Stimulated activated naive CD8-positive, alpha-beta T cell treated with anti-CD3 and anti-CD28 coated beads, Interleukin-15, amount 100 ng/mL, for 72 hours (primary cell): ENCODE measurements at regions not wholly inside any gene's neighbourhood (a gene's known extent, or its start where the extent isn't known, plus 50 kb on each side); places are given as distances from the start of the nearest gene placed in this dataset.

Experiments
- ATAC-seq: fragments of 150-1000 bp; cut with Tn5 transposase; 2 replicates; pipeline ENCODE4 v1.10.0; 2021; ENCODE audit warnings: mild to moderate bottlenecking, moderate library complexity
- DNase-seq, 2 donors: peaks; one replicate each; pipeline ENCODE4 v3.0.0; 2021 to 2022
- H3K27ac Mint-ChIP-seq, 2 donors: one replicate each; pipeline ENCODE4 v1.8.0; 2022; ENCODE audit warnings: mild to moderate bottlenecking in 2 of 2, mixed read lengths in 2 of 2, moderate library complexity in 2 of 2
- H3K27me3 Mint-ChIP-seq: one replicate; pipeline ENCODE4 v1.8.0; 2022; ENCODE audit warnings: mixed read lengths
- H3K4me1 Mint-ChIP-seq: one replicate; pipeline ENCODE4 v1.8.0; 2022; ENCODE audit warnings: mild to moderate bottlenecking, mixed read lengths
- H3K4me3 Mint-ChIP-seq, 2 donors: one replicate each; pipeline ENCODE4 v1.8.0; 2022; ENCODE audit warnings: mild to moderate bottlenecking in 2 of 2, mixed read lengths in 2 of 2, moderate library complexity in 1 of 2
- H3K9me3 Mint-ChIP-seq, 2 donors: one replicate each; pipeline ENCODE4 v1.8.0; 2022; ENCODE audit warnings: mixed read lengths in 2 of 2

DNA sequence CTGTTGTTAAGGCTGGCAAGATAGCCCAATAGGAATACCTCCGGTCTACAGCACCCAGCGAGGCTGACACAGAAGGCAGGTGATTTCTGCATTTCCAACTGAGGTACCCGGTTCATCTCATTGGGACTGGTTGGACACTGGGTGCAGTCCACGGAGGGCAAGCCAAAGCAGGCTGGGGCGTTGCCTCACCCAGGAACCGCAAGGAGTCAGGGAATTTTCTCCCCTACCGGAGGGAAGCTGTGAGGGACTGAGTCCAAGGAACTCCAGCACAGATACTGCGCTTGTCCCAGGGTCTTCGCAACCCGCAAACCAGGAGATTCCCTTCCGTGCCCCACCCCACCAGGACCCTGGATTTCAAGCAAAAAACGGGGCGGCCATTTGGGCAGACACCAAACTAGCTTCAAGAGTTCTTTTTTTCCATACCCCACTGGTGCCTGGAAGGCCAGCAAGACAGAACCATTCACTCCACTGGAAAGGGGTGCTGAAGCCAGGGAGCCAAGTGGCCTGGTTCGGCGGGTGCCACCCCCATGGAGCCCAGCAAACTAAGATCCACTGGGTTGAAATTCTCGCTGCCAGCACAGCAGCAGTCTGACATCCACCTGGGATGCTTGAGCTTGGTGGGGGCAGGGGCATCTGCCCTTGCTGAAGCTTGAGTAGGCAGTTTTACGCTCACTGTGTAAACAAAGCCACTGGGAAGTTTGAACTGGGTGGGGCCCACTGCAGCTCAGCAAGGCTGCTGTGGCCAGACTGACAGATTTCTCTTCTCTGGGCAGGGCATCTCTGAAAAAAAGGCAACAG is 647.2 kb downstream of the BNC2 start:
- DNase-seq, result no peak
- no peak overlapping the region for H3K4me3 Mint-ChIP-seq
- H3K4me1 Mint-ChIP-seq, result peaks cover 16% of the 10 kb centered on the region
- H3K9me3 Mint-ChIP-seq, result peaks cover 0 to 4% of the 10 kb centered on the region in 2 donors
- H3K27me3 Mint-ChIP-seq, result peaks cover 17% of the 10 kb centered on the region
- ATAC-seq, result no peak
- no peak overlapping the region for H3K27ac Mint-ChIP-seq

DNA sequence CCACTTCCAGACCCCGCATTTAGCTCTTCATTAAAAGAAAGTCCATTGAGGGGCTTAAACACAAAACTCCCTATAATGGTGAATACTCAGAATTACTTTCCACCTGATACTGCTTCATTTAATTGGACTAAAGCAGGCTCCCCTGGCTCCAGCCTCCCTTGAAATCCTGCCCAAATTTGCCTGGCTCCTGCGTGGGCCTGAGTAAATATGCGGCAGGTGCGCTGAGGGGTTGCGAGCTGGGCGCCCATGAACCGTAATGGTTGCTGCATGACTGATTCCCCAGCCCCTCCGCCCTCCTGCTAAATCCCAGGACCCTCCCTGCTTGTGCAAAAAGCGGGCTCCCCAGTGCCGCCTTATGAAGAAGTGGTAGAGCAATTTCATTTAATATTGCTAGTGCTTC is 639.7 kb downstream of the BNC2 start:
- H3K9me3 Mint-ChIP-seq, result peaks cover 6 to 23% of the 10 kb centered on the region in 2 donors
- DNase-seq (no peak), ATAC-seq (no peak)
- H3K27ac Mint-ChIP-seq, result no peak overlapping the region
- no peak overlapping the region for H3K4me3 Mint-ChIP-seq
- H3K4me1 Mint-ChIP-seq, result no peaks in the 10 kb centered on the region
- H3K27me3 Mint-ChIP-seq, result no peaks in the 10 kb centered on the region

DNA sequence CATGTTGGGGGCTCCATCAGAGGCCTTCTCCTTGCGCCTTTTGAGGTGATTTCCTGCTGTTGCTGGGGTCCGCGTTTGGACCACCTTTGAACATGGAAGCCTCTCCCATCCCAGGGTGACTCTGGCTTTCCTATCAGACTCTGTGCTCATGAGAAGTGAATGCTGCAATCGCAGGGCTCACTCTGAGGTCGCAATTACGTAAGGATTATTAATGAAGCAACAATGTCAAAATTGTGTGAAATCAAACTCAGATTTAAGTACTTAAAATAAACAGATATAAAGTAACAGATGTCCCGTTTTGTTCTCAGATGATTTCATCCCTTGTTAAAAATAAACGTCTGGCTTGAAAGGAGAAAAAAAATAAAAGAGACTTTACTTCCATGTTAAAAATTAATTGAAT is 634.2 kb downstream of the BNC2 start:
- Mint-ChIP-seq H3K9me3 (peaks cover 9 to 25% of the 10 kb centered on the region in 2 donors), H3K27me3 (no peaks in the 10 kb centered on the region), H3K4me3 (no peak overlapping the region), H3K27ac (no peak overlapping the region), H3K4me1 (no peaks in the 10 kb centered on the region)
- ATAC-seq (no peak), DNase-seq (no peak)

DNA sequence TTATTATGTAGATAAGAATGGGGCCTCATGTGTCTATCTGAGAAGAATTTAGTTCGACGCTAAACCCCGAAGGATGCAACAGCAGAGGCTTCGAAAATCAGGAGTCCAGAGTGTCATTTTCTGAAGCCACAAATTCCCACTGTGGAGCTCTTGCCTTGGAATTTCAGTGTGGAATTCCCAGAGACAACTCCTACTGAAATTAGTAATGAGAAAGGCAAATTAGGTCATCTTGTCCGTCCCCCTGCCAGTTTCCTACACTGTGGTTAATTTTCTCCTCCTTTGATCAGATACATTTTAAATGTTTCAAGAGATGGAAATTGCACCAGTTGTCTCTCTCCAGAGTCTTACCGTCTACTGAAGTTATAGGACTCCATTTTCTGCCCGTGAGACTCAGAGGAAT is 633.6 kb downstream of the BNC2 start:
- Mint-ChIP-seq H3K9me3 (peaks cover 9 to 25% of the 10 kb centered on the region in 2 donors), H3K4me3 (no peak overlapping the region), H3K27ac (no peak overlapping the region), H3K27me3 (no peaks in the 10 kb centered on the region), H3K4me1 (no peaks in the 10 kb centered on the region)
- ATAC-seq (no peak), DNase-seq (no peak)

DNA sequence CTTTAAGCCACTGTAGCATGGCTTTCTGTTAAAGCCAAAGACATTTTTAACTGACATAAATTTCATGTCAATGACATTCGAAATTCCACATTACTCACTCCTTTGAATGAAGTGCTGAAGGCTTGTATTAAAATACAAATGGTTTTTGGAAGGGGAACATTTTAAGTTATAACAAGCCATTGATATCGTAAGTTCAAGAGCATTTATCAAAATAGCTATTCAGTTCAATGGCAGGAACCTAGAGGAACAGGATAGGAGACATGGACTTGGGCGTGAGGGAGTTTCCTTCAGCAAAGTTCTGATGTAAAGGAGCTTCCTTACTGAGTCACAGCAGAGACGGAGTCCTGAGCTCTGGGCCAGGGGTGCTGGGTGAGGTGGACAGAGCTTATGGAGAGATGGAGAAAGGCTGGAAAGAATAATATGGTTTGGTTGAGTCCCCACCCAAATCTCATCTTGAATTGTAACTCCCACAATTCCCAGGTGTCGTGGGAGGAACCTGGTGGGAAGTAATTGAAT is 631.8 kb downstream of the BNC2 start:
- ATAC-seq (no peak), DNase-seq (no peak)
- Mint-ChIP-seq H3K27me3 (no peaks in the 10 kb centered on the region), H3K27ac (no peak overlapping the region), H3K9me3 (peaks cover 9 to 14% of the 10 kb centered on the region in 2 donors), H3K4me3 (no peak overlapping the region), H3K4me1 (no peaks in the 10 kb centered on the region)

DNA sequence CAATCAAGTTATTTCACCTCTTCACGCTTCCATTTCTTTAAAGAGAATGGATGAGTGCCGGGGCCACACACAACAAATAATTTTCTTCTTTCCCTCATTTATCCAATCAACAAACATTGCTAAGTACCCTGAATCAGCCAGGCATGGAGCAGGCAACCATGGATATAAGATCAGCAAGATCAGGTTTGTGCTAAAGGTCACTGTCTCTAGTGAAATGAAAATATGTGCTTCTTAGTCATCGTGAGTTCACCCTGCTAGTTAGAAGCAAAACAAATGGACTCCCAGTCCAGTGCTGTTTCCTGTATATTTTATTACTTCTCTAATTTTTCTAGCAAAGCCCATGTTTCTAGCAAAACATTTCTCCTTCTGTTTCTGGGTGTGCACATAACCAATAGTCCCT is 629.2 kb downstream of the BNC2 start:
- no peak overlapping the region for H3K27ac Mint-ChIP-seq
- no peak for DNase-seq
- no peaks in the 10 kb centered on the region for H3K9me3 Mint-ChIP-seq
- no peak for ATAC-seq
- no peak overlapping the region for H3K4me3 Mint-ChIP-seq
- no peaks in the 10 kb centered on the region for H3K27me3 Mint-ChIP-seq
- H3K4me1 Mint-ChIP-seq, result no peaks in the 10 kb centered on the region

DNA sequence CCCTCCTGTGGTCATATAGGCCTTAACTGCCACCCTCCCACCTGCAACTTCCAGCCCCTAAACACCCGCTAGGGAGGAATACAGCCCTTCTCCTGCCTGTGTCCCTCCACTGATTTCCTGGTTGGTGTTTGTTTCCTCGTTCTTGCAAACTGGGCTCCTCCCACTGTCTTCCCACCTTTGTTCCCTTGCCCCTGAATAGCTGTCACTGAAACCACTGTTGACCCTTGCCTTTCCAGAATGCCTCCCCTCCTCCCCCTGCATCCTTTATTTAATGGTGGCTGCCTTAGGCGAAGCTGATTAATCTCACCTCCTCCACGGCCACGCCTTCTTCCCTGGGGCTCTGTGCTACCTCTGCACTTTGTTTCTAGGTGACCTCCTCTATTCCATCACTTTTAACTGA is 626.7 kb downstream of the BNC2 start:
- no peaks in the 10 kb centered on the region for H3K27me3 Mint-ChIP-seq
- no peak overlapping the region for H3K4me3 Mint-ChIP-seq
- H3K9me3 Mint-ChIP-seq, result no peaks in the 10 kb centered on the region
- DNase-seq (no peak), ATAC-seq (no peak)
- H3K4me1 Mint-ChIP-seq, result no peaks in the 10 kb centered on the region
- peak overlapping the region in 1 of 2 donors; percentile 43 for H3K27ac Mint-ChIP-seq

DNA sequence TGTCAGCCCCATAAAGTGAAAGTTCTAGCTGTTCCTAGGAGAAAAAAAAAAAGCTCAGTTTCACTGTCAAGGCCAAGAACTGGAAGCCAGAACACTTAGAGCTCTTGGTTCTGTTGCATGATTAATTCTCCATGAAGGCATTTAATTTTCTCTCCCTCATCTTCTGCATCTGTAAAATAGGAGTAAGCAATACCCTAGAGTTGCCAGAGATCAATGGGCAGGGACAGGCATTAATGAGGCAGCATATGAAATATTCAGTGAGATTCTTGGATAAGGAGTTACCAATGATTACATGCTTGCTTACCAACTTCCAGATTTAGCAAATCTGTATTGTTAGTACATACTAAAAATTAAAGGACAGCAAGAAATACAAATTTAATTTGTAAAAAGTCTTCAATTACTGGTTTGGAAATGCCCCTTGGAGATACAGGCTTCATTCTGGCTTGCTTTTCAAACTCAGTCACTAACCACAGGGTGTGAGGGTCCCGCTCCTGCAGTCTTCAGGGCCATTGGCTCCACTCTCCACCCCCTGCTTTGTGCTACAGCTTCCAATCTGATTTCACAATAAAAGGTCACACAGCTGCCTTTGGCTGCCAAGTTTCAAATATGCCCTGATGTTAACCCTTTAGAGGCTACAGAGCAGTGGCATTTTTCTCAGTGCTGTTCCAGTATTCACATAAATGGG is 624.6 kb downstream of the BNC2 start:
- no peak for ATAC-seq

DNA sequence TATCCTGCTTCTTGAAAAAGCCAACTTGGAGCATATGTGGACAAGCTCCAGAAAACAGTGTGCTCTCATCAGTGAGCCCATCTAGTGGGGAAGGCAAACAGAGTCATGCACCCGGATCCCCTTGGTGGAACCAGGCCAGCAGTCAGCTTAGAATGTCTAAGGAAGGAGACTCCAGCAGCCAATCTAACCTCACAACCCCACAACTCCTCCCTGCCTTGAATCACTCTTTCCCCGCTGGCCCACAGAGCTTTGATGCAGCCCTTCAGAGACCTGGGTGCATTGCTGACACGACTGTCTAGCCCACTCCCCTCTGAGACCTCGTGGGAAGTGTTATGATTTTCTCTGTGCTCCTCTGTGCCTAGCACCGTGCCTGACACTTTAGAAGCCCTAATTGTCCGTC is 623.7 kb downstream of the BNC2 start:
- ATAC-seq, result no peak
- H3K4me3 Mint-ChIP-seq, result no peak overlapping the region
- no peak overlapping the region for H3K27ac Mint-ChIP-seq

More for the DNA sequence above, 624.6 kb downstream of the BNC2 start:
- H3K27ac Mint-ChIP-seq, result no peak overlapping the region
- no peaks in the 10 kb centered on the region for H3K27me3 Mint-ChIP-seq
- H3K9me3 Mint-ChIP-seq, result no peaks in the 10 kb centered on the region
- no peaks in the 10 kb centered on the region for H3K4me1 Mint-ChIP-seq
- DNase-seq, result no peak
- H3K4me3 Mint-ChIP-seq, result no peak overlapping the region

DNA sequence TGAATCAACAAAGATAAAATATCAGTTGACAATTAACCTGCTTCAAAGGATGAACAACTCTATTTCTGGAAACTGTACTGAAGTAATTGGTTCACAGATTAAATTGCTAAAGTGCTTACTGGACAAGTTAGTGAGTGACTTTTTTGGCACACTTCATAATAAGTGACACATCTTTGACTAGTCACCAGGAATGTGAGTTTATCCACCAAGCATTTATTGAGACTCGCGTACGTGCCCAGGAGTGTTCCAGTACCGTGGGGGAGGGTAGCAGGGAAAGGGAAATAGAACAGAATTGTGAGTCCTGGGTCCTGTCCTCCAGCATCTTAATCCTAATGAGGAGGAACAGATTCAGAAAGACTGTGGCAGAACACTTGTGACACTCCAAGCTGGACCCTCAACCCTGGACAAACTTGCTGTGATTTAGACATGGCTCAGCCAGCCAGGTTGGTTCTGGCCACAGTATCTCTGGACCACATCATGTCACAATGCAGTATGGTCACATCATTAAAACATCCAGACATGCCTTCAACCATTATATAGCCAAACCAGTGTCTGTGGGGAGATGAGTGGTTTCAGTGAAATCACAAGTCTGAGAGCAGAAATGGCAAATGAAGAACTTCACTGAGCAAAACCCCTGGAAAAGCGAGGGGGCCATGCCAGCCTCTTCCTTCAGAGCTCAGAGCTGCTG is 623.1 kb downstream of the BNC2 start:
- no peak overlapping the region for H3K4me3 Mint-ChIP-seq
- no peaks in the 10 kb centered on the region for H3K9me3 Mint-ChIP-seq
- DNase-seq, result no peak
- ATAC-seq, result no peak
- no peaks in the 10 kb centered on the region for H3K4me1 Mint-ChIP-seq
- no peaks in the 10 kb centered on the region for H3K27me3 Mint-ChIP-seq
- H3K27ac Mint-ChIP-seq, result no peak overlapping the region

More for the DNA sequence above, 623.7 kb downstream of the BNC2 start:
- DNase-seq, result no peak
- H3K27me3 Mint-ChIP-seq, result no peaks in the 10 kb centered on the region
- no peaks in the 10 kb centered on the region for H3K9me3 Mint-ChIP-seq
- no peaks in the 10 kb centered on the region for H3K4me1 Mint-ChIP-seq

DNA sequence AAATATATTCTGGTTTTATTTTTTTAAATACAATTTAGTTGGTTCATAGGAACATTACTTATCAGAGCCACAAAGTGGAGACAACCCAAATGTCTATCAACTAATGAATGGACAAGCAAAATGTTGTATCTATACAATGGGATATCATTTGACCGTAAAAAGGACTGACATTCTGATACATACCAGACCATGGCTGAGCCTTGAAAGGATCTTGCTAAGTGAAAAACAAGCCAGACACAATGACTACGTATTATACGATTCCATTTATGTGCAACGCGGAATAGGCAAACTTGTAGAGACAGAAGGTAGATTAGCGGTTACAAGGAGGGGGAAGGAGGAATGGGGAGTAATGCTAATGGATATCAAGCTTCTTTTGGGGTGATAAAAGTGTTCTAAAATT is 621.6 kb downstream of the BNC2 start:
- Mint-ChIP-seq H3K4me1 (no peaks in the 10 kb centered on the region), H3K4me3 (no peak overlapping the region), H3K9me3 (no peaks in the 10 kb centered on the region), H3K27ac (no peak overlapping the region), H3K27me3 (no peaks in the 10 kb centered on the region)
- ATAC-seq (no peak), DNase-seq (no peak)

DNA sequence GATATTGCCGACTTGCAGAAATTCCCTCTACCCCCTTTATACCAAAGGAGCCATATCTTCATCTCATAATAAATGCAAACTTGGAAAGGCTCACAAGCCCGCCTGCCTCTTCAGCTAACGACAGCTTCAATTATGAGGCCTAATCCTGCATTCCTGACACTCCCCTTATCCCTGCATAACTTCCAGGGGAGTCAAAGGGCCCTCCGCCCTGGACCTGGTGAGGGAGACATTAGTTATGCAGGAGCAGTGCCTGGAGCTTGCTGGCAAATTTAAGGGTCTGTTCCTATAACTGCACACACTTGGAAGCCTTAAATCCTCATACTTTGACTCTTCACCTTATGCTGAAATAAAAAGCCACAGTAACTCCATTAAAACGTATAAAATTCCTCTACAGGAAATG is 617.9 kb downstream of the BNC2 start:
- Mint-ChIP-seq H3K9me3 (no peaks in the 10 kb centered on the region), H3K4me3 (no peak overlapping the region), H3K27me3 (no peaks in the 10 kb centered on the region), H3K4me1 (no peaks in the 10 kb centered on the region), H3K27ac (no peak overlapping the region)
- DNase-seq (no peak), ATAC-seq (no peak)

DNA sequence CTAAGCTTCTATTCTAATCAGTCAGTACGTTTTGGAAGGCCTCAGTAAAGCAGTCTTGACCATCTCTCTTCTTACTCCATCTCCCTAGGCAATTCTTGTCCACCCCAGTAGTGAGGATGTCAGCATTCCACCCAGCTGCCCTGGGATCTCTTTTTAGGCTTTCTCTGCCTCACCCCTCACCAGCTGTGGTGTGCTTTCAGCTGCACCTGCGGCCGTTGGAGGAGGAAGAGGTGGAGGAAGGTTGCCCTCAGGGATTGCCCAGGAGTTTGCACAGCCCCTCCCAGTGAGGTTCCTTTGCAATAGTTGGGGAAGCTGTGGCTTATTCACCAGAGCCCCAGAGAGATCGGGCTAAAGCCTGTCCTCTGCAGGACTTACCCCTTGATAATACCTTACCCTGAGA is 615.8 kb downstream of the BNC2 start:
- DNase-seq (no peak), ATAC-seq (no peak)
- H3K27ac Mint-ChIP-seq, result no peak overlapping the region
- H3K4me1 Mint-ChIP-seq, result peaks cover 10% of the 10 kb centered on the region
- no peaks in the 10 kb centered on the region for H3K27me3 Mint-ChIP-seq
- H3K4me3 Mint-ChIP-seq, result no peak overlapping the region
- H3K9me3 Mint-ChIP-seq, result no peaks in the 10 kb centered on the region

DNA sequence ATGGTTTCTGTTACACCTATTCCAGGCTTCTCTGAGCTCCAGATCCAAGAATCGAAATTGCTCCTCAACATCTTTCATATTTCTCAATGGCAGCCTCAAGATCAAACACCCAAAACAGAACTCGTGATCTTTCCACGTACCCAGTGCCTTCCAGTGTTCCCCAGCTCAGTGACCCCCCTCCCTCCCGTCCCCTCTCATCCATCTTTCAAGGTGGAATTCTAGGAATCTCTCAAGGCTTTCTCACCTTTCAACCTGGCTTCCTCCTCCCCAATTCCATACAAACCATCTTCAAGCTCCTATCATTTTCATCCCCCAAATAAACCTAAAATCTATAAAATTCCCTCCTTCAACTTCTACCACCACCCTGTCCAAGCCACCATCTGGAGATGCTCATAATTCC is 615.3 kb downstream of the BNC2 start:
- no peak overlapping the region for H3K4me3 Mint-ChIP-seq
- no peaks in the 10 kb centered on the region for H3K9me3 Mint-ChIP-seq
- peaks cover 10% of the 10 kb centered on the region for H3K4me1 Mint-ChIP-seq
- H3K27ac Mint-ChIP-seq, result no peak overlapping the region
- DNase-seq (no peak), ATAC-seq (no peak)
- no peaks in the 10 kb centered on the region for H3K27me3 Mint-ChIP-seq

DNA sequence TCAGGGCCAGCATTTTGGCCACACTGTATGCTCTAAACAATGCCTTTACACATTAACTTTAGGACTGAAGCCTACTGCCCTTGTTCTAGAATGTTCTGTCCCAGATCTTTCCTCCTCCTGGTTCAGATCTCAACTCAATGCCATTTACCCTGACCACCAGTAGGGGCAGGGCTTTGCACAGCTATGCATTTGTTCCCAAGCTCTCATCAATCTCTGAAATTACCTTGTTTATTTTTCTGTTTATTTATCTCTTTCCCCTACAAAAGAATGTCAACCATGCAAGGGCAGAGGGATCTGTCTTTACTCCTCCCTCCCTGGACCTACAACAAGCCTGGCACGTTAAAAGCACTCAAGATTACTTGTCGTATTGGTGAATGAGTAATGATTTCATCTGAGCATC is 612.9 kb downstream of the BNC2 start:
- no peak overlapping the region for H3K4me3 Mint-ChIP-seq
- DNase-seq, result no peak
- no peaks in the 10 kb centered on the region for H3K27me3 Mint-ChIP-seq
- H3K4me1 Mint-ChIP-seq, result peaks cover 14% of the 10 kb centered on the region
- ATAC-seq, result no peak
- no peak overlapping the region for H3K27ac Mint-ChIP-seq
- H3K9me3 Mint-ChIP-seq, result no peaks in the 10 kb centered on the region

DNA sequence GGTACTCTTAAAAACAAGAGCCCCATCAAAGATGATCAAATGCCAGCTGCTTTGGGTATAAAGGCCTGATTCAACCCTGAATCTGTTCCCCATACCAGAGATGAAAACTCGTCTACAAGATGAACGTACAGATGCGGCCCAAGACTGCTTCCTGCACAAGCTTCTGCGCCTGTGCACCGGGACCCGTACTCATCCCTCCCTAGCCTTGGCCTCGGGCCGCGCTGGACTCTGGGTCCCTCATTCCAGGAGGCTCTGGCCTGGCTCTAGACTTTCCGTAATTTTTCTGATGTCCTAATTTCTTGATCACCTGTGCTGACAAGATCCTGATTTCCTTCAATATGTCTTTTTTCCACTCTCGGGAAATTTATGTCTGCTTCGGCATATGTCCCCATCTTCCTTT is 612.3 kb downstream of the BNC2 start:
- peaks cover 19% of the 10 kb centered on the region for H3K4me1 Mint-ChIP-seq
- H3K27ac Mint-ChIP-seq, result no peak overlapping the region
- DNase-seq (no peak), ATAC-seq (no peak)
- H3K9me3 Mint-ChIP-seq, result no peaks in the 10 kb centered on the region
- H3K4me3 Mint-ChIP-seq, result no peak overlapping the region
- no peaks in the 10 kb centered on the region for H3K27me3 Mint-ChIP-seq
